Cardiac fibroblast (primary cell): ENCODE measurements at regions not wholly inside any gene's neighbourhood (a gene's known extent, or its start where the extent isn't known, plus 50 kb on each side); places are given as distances from the start of the nearest gene placed in this dataset.
A peak's percentile ranks its signal among the peaks of the same experiment; 100 is the strongest.

Experiments used
- DNase-seq, 2 donors: peaks; one replicate each; pipeline versions ENCODE4 v3.0.0 to v3.0.0-alpha.2; 2010; ENCODE audit warnings: low read depth in 2 of 2
- H3K4me3 ChIP-seq, 2 donors: replicated peaks in 1 of 2; 1 replicate in 1 of 2; 2 replicates in 1 of 2; pipeline ENCODE4 v1.5.1; 2011; ENCODE audit warnings: low read depth in 2 of 2, low read length in 2 of 2, mild to moderate bottlenecking in 2 of 2, moderate library complexity in 1 of 2
- TF ChIP-seq, protein P1 (sequence below): IDR thresholded peaks from one replicate; pipeline ENCODE4 v1.5.1; 2011; ENCODE audit warnings: low read depth, mild to moderate bottlenecking, low read length, inconsistent platforms

DNA sequence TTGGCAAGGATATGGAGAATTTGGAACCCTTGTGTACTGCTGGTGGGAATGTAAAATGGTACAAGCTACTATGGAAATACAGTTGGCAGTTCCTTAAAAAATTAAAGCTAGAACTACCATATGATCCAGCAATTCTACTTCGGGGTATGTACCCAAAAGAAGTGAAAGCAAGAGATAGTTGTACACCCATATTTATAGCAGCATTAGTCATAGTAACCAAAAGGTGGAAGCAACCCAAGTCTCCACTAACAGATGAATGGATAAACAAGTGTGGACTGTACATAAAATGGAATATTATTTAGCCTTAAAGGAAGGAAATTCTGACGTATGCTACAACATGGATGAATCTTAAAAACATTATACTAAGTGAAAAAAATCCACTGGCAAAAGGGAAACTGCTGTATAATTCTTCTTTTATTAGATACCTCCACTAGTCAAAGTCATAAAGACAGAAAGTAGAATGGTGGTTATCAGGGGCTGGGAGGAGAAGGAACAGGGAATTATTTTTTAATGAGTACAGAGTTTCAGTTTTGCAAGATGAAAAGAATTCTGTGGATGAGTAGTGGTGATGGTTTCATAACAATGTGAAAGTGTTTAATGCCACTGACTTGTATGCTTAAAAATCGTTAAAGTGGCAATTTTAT is 141.6 kb downstream of the RXFP2 start:
- H3K4me3 ChIP-seq: no peak overlapping the region
- TF ChIP-seq, protein P1, sequence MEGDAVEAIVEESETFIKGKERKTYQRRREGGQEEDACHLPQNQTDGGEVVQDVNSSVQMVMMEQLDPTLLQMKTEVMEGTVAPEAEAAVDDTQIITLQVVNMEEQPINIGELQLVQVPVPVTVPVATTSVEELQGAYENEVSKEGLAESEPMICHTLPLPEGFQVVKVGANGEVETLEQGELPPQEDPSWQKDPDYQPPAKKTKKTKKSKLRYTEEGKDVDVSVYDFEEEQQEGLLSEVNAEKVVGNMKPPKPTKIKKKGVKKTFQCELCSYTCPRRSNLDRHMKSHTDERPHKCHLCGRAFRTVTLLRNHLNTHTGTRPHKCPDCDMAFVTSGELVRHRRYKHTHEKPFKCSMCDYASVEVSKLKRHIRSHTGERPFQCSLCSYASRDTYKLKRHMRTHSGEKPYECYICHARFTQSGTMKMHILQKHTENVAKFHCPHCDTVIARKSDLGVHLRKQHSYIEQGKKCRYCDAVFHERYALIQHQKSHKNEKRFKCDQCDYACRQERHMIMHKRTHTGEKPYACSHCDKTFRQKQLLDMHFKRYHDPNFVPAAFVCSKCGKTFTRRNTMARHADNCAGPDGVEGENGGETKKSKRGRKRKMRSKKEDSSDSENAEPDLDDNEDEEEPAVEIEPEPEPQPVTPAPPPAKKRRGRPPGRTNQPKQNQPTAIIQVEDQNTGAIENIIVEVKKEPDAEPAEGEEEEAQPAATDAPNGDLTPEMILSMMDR: no peak
- DNase-seq: peak in 1 of 2 donors; percentile 43

GRCh38 chr13:31881495-31881882 is 142.2 kb downstream of the RXFP2 start:
- DNase-seq: no peak
- TF ChIP-seq, protein P1: no peak
- H3K4me3 ChIP-seq: no peak overlapping the region

- no peak overlapping the region for H3K4me3 ChIP-seq
- TF ChIP-seq, protein P1: no peak
- no peak for DNase-seq
Measured at GRCh38 chr13:31882794-31883193, 143.5 kb downstream of the RXFP2 start.

DNA sequence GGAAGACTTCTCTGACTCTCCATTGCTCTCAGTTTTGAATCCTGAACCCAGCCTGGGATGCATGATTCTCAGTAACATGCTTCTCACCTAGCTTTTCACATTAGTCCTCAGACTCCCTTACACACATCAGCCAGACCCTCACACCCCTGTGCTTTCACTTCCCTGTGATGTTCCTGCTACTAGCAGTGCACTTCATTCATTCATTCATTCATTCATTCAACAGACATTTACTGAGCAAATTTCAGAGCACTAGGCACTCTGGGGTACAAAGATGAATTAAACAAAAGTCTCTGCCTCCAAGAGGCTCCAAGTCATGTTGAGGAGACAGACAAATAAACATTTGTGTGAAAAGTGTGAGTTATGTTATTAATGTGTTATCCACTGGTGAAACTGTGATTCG is 145.2 kb downstream of the RXFP2 start:
- no peak for DNase-seq
- H3K4me3 ChIP-seq: no peak overlapping the region
- TF ChIP-seq, protein P1: no peak

- TF ChIP-seq, protein P1: no peak
- H3K4me3 ChIP-seq: no peak overlapping the region
- DNase-seq: peak in 1 of 2 donors; percentile 49
Measured at GRCh38 chr13:31885994-31886393, 145.6 kb upstream of the FRY start.

DNA sequence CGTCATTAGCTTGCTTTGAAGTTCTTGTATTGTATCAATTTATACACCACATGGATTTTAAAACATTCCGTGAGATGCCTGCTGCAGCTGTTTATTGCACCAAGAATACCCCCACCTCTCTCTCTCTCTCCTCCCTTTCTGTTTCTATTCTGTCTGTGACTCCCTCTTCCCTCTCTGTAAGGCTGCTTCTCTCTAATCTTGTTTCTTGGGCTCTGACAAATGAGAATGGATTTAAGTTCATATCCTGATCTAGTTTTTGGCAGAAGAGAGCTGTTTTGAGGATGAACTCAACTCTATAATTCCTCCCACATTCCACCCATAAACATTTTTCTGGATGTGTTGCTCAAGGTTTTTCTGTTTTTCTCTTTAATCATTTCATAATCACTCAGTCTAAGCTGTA is 144.3 kb upstream of the FRY start:
- TF ChIP-seq, protein P1: no peak

DNA sequence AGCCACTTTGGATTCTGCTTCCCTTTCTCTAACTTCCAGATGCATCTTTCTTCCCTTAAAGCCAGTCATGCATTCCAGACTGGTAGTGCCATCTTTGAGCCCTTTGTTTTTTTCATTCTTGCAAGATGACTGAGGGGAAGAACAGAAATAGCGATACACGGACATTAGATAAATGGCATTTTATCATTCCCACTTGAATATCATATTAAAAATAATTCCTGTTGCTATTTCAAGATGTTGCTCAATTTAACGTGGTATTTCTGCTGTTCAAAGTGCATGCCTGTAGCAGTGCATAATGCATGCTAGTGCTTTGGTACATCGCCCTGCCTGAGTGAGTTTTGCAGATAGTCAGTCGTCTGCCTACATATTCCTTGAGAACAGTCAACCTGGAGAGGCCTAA is 140.6 kb upstream of the FRY start:
- TF ChIP-seq, protein P1: no peak
- DNase-seq: peak in 1 of 2 donors; percentile 43
- H3K4me3 ChIP-seq: no peak overlapping the region

More for the DNA sequence above, 144.3 kb upstream of the FRY start:
- no peak overlapping the region for H3K4me3 ChIP-seq
- peak; percentile 76 to 87 for DNase-seq
